Dermis blood vessel endothelial cell (primary cell): ENCODE measurements at regions not wholly inside any gene's neighbourhood (a gene's known extent, or its start where the extent isn't known, plus 50 kb on each side); places are given as distances from the start of the nearest gene placed in this dataset.
"Not testable (repeated sequence)": the region's sequence is repeated elsewhere in the genome, so short reads cannot be mapped to it uniquely, and the experiment has no call there.

Source experiments
- DNase-seq: peaks from one replicate; pipeline ENCODE4 v3.0.0; 2010

DNA sequence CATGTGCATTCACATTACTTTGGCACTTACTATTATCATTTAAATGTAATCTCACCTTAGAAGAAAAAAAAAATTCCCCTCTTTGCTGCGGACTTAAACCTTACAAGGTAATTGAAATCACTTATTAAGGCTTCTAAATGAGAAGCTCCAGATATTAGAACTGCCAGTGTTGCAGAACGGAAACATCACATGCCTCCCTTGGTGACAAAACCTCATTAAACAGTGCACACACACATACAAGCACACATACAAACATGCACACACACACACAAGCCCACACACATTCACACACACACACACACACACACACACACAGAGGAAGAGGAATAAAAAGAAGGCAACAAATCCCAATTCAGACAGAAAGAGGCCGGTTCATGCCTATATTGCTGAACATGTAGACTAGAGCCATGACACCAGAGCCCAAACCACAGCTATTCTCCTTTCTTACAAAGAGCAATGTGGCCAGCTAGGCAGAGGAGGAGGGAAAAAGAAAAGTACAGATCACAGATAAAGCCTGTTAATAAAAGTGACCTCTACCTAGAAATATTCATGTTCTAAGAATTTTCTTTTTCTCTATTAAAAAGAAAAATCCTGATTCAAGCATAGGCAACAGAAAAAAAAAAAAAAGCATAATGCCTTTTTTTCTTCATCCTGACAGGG is 405.2 kb upstream of the FLRT2 start:
- DNase-seq, result no peak

GRCh38 chr14:85125291-85125670 is 404.7 kb upstream of the FLRT2 start:
- DNase-seq, result no peak

DNA sequence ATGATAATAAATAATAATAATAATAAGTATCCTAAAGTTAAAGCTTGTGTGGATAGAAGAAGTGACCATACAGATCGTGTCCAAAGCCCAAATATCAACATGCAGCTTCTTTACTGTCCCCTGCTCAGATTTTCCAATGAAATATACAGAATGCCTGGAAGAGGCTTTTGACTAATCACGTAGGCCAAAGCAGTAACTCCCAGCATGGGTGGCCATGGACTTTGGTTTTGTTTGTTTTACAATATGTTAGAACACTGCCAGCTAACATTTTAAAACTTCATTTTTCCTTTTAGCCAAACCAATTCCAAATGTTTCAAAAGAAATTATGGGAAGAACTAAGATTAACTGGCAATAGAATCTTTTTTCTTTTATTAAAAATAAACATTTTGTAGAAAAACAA is 400.0 kb upstream of the FLRT2 start:
- DNase-seq, result no peak

DNA sequence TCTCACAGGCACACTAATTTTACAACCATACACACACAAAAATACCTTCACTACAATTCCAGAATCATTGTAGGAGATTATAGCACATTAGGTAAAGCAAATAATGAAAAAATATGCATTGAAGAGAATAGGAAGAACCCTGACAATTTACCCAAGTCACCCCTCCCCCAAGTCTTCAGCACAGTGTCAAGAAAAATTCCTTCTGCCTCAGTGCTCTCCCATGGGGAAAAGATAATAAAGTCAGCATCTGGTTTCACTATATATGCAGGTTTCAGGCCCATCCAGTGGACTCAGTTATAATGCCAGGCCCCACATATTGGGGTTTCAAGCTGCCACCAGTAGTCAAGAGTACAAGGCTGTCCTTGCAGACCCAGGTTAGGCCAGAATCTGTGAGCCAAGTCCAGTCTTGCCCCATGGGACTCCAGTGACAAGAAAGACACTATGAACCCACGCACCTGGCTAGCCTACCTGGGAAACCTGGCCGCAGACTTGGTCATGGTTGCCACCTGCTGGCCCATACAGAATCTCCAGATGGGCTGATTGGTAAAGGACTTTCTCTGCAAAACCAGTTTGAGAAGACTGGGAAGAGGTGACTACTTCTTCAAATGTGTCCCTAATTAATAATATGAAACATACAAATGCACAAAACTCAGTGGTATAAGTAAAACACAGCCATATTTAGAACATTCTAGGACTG is 398.6 kb upstream of the FLRT2 start:
- no peak for DNase-seq

DNA sequence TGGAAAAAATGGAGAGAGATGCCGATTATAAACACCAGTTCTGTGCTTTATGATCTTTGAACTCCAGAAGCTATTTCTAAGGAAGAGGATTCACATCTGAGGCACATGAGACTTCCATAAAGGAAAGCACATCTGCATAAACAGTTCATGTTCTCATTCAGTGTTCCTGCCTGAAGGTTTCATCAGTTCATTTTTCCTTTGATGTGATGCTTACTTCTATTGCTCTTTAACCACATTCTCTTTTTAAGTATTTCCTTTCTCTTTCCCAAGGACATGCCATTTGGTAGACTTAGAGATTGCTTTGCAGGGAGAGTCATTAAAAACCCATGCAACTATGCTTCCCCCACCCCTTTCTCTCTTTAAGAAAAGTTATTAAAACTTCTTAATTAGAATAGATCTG is 387.0 kb upstream of the FLRT2 start:
- no peak for DNase-seq

GRCh38 chr14:85146779-85147178 is 383.2 kb upstream of the FLRT2 start:
- DNase-seq, result no peak

- no peak for DNase-seq
These were observed 379.8 kb upstream of the FLRT2 start for GRCh38 chr14:85150166-85150565.

DNA sequence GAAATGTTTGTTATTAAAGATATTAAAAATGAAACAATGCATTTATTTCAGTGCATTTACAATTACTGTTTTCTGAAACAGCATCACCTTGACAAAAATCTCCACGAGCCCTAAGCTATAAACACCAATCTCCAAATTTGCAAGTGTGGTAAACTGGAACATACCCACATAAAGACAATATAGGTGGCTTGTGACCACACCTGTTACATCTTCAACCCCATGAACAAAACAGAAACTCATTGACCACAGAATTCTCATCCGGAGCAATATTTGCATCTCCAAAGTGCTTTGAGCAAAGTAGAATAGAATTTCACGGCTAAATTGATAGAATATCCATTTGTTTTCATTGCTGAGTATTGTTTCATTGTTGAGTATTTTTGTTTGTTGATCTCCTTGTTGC is 375.2 kb upstream of the FLRT2 start:
- no peak for DNase-seq

- DNase-seq, result no peak
These were observed 373.6 kb upstream of the FLRT2 start for GRCh38 chr14:85156319-85156718.

- DNase-seq, result peak; percentile 25
These were observed 370.2 kb upstream of the FLRT2 start for GRCh38 chr14:85159726-85160125.

GRCh38 chr14:85165094-85165493 is 364.9 kb upstream of the FLRT2 start:
- peak; percentile 93 for DNase-seq

DNA sequence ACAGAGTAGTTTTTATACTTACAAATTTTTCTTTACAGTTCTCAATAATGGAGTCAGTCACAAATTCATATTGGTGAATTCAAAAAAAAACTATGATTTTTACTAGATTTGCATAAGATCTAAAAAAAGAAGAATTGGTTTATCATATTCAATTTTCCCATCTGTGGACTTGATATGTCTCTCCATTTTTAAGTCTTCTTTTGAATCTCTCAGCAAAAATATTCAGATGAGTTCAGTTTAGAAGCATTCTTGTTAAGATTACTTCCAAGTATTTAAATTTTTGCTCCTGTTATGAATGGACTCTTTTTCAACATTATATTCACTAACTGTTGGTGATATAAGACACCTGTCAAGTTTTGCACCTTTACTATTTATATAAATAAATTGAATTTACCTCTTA is 360.6 kb upstream of the FLRT2 start:
- DNase-seq, result no peak

DNA sequence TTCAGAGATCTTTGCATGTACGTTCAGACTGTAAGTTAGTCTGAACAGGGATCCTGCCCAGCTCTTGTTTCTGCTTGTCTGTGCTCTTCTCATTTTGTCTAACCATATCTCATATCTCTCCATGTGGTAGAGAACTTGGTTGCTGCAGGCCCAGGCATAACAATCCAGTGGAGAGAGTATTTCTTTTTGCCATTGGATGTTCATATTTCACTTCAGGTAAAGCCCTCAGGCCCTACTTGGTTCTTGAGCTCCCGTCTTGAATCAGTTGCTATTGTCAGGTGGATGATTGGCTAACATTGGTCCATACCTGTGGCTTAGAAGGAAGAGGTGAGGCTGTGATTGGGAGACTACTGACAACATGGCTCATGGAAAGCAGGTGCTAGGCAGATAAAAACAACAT is 357.7 kb upstream of the FLRT2 start:
- no peak for DNase-seq

GRCh38 chr14:85172889-85173477 is 357.0 kb upstream of the FLRT2 start:
- no peak for DNase-seq

DNA sequence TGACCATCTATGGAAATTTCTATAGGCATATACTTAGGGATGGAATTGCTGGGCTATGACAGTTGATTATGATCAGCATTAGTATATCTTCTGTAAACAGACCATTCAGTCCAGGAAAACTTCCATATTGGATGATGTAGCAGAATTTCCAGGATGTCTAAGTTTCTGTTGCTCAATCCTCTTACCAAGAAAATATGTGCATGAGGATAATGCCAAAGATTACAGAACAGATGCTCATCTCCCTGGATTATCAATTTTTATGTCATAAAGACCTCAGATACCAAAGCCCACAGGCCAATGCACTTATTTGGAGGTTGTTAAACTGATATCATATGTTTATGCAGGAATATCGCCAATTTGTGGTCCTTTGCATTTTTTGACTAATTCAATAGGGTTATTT is 354.4 kb upstream of the FLRT2 start:
- DNase-seq, result no peak

DNA sequence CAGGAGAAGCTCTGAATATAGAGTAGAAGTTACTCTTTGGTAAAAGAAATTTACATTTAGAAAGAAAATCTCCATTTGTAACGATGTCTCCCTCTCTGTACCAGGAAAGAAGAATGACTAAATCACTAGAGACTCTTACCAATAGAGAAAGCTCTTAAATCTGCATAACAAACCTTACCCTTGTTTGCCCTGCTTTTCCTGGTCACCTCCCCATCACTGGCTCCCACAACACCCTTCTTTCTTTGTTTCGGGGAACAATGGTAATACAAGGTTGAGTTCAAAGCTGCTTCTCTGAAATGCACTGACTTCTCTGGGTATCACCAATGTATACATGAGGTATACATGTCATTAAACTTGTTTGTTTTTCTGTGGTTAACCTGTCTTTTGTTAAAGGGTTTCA is 351.1 kb upstream of the FLRT2 start:
- DNase-seq, result no peak

DNA sequence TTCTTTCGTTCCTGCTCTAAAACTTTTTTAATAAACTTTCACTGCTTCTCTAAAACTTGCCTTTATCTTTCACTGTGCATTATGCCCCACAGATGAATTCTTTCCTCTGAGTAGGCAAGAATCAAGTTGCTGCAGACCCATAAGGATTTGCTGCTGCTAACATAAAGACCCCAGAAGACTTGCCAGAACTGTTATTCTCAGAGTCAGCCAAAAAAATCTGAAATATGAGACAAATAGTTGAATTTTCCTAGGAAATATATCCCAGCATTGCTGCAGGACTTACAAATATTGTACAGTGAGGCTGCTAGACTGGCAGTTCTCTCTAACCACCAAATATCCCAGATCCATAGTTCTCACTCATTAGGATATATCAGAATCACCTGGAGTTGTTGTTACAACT is 349.1 kb upstream of the FLRT2 start:
- DNase-seq, result no peak

- DNase-seq, result no peak
These were observed 347.7 kb upstream of the FLRT2 start for GRCh38 chr14:85182282-85182681.

GRCh38 chr14:85186082-85186481 is 343.9 kb upstream of the FLRT2 start:
- no peak for DNase-seq

DNA sequence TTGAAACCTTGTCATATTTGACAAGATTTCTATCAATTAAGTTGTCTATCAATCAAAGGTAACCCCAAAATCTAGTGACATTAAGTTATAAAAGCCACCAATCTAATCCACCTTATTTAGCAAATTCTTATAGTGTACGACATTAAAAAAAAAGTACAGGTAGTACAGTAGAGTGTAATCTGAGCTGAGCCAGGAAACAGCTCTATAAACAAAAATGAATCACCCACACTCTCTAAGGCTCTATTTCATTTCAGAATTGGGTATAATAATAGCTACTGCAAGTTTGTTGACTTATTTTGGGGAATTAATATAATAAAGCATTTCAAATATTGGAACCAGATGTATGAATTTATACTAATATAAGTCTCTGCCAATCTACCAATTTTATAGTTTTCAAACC is 342.4 kb upstream of the FLRT2 start:
- peak; percentile 43 for DNase-seq

DNA sequence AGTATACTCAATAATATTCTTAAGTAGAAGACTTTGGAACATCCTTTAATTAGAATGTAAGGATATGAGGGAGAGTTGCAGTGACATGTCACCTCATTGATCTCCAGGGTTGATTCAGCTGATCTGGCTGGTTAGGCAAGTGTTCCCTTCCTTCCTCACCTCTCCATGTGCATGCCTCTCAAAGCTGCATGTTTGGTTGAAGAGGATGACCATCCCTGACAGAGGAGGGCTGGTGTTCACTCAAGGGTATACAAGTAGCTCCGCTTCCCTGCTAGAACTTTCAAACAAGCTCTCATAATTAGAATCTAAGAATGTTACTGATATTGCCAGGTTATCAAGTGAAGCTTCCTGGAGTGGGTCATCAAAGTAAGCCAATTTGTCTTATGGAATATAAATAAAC is 341.1 kb upstream of the FLRT2 start:
- DNase-seq, result no peak

DNA sequence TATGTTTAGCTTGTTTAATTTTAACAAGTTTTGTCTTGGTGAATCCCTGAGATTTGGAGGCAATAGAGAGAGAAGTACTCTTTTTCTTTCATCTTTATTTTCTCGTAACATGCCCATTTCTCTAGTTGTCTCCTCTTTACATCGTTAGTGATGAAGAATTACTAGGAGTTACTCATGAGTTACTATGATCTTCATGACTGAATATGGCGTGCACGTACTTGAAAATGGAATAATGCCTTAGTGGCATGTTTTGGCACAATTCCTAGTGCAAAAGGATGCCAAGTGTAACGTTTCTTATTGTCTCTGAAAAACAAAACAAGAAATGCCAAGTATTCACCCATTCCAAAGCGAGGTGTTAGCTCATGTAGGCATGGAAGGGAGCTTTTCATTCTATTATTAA is 340.7 kb upstream of the FLRT2 start:
- not testable (repeated sequence) for DNase-seq

DNA sequence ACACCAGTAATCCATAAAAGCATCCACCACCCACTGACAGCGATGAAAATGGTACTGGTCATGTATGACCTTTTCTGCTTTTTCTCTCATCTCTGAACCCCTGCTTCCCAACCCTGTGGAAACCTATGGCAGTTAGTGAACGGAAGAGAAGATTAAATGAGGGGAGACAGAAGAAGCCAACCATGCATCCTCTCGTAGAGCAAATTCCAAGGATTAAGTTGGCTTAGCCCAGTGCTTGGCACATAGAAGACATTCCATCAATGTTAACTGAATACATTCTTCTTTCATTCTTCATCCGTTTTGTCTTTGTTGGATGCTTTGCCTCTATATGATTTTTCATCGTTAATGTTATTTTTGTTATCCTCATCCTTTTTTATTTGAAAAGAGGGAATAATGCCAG is 339.7 kb upstream of the FLRT2 start:
- no peak for DNase-seq

GRCh38 chr14:85191986-85192385 is 338.0 kb upstream of the FLRT2 start:
- no peak for DNase-seq
